ENCODE measurements at regions not wholly inside any gene's neighbourhood (a gene's known extent, or its start where the extent isn't known, plus 50 kb on each side); places are given as distances from the start of the nearest gene placed in this dataset.

GRCh38 chr12:63400318-63400717 lies 249.3 kb upstream of the AVPR1A start:
- no peak overlapping the region for H3K27ac ChIP-seq (ENCODE audit: insufficient read depth, low read length)
- H4K8ac ChIP-seq (ENCODE audit: low read depth in 2 of 2, low read length in 2 of 2), result no peak overlapping the region
- DNase-seq (no peak), ATAC-seq (ENCODE audit: low read depth) (no peak)
- ChIA-PET POLR2A (ENCODE audit: unreplicated experiment) (no interaction called here), CTCF (no interaction called here)
- H2BK5ac ChIP-seq (ENCODE audit: low read depth, low read length, poor library complexity, severe bottlenecking), result no peak overlapping the region
- no peak overlapping the region for H4K91ac ChIP-seq (ENCODE audit: insufficient read depth, low read depth, low read length)
- BruUV-seq (replicated peaks), result no TSS peak
- no peaks in the 10 kb centered on the region for H3K27me3 ChIP-seq (ENCODE audit: control insufficient read depth, insufficient read depth, low read length)
- H2BK120ac ChIP-seq (ENCODE audit: low read depth, low read length), result no peak overlapping the region
- H3K36me3 ChIP-seq (ENCODE audit: control insufficient read depth, insufficient read depth, low read length), result no peaks in the 10 kb centered on the region
- H3K79me1 ChIP-seq (ENCODE audit: low read depth in 1 of 2, low read length in 2 of 2), result no peaks in the 10 kb centered on the region
- H3K23ac ChIP-seq (ENCODE audit: low read depth, low read length), result no peak overlapping the region
- no peak overlapping the region for H2BK20ac ChIP-seq (ENCODE audit: low read depth, low read length)
- no peaks in the 10 kb centered on the region for H3K4me1 ChIP-seq (ENCODE audit: control insufficient read depth, insufficient read depth, low read length)
- no peak for TF ChIP-seq MAFK (IDR thresholded peaks at IDR 0.05; ENCODE audit: low read depth, low read length)
- TF ChIP-seq BHLHE40 (IDR thresholded peaks at IDR 0.05; ENCODE audit: low read depth, low read length), result no peak
- TF ChIP-seq CTCF (conservative IDR thresholded peaks at IDR 0.05; ENCODE audit: low read depth, low read length), result no peak
- TF ChIP-seq ELK1 (IDR thresholded peaks at IDR 0.05; ENCODE audit: borderline replicate concordance, low read depth, low read length), result no peak
- TF ChIP-seq MXI1 (IDR thresholded peaks at IDR 0.05; ENCODE audit: borderline replicate concordance, low read depth, low read length), result no peak
- no peak for TF ChIP-seq MAZ (IDR thresholded peaks at IDR 0.05; ENCODE audit: borderline replicate concordance, low read depth, low read length)
- TF ChIP-seq SMC3 (IDR thresholded peaks at IDR 0.05; ENCODE audit: low read depth, low read length), result no peak
- TF ChIP-seq RCOR1 (IDR thresholded peaks at IDR 0.05; ENCODE audit: insufficient replicate concordance, low read length), result no peak
- TF ChIP-seq RFX5 (IDR thresholded peaks at IDR 0.05; ENCODE audit: low read depth, low read length), result no peak
- no peak for TF ChIP-seq CEBPB (IDR thresholded peaks at IDR 0.05; ENCODE audit: low read depth, low read length)
- dilution Hi-C loops (cut with HindIII; ENCODE audit: low sequenced_read_pairs, unreplicated experiment), result no loop called here
- H3K14ac ChIP-seq (replicated peaks; ENCODE audit: low read depth, low read length), result no peak overlapping the region
- H3K4me3 ChIP-seq (ENCODE audit: insufficient read depth, low read depth, low read length), result no peak overlapping the region
- no peaks in the 10 kb centered on the region for H3K9me3 ChIP-seq (ENCODE audit: control insufficient read depth, insufficient read depth, low read length)
- in situ Hi-C loops (cut with MboI; ENCODE audit: low sequenced_read_pairs), result loop anchor here (25.0 kb wide), 1 partner anchor 937 kb away; no protein-coding TSS in a partner anchor
- no peak overlapping the region for H2AFZ ChIP-seq (replicated peaks; ENCODE audit: low read length, poor library complexity)
- H4K20me1 ChIP-seq (ENCODE audit: insufficient read depth, low read length), result no peaks in the 10 kb centered on the region
- H3K9ac ChIP-seq (ENCODE audit: low read depth, low read length), result no peak overlapping the region
- H2AK5ac ChIP-seq (ENCODE audit: low read depth, low read length), result no peak overlapping the region
- 56% methylated on average over 2 of the region's 2 CpGs; no CpG with 5 or more reads in 1 of the 2 experiments for WGBS, 2 experiments (ENCODE audit: extremely low coverage in 2 of 2, insufficient read length in 1 of 2)
- no peak overlapping the region for H2BK15ac ChIP-seq (ENCODE audit: low read depth, low read length)
- no peak overlapping the region for H3K18ac ChIP-seq (ENCODE audit: low read depth, low read length)
- H3K4me2 ChIP-seq (ENCODE audit: low read depth, low read length), result no peak overlapping the region
- H2AK9ac ChIP-seq (replicated peaks; ENCODE audit: low read depth, low read length, poor library complexity), result no peak overlapping the region
- no peak overlapping the region for H3K56ac ChIP-seq (ENCODE audit: extremely low read depth, insufficient read depth, low read length)
- H3K9me1 ChIP-seq (ENCODE audit: insufficient read depth, low read length), result no peaks in the 10 kb centered on the region
- no peak overlapping the region for H4K5ac ChIP-seq (ENCODE audit: low read depth, low read length)
- intact Hi-C loops (cut with micrococcal nuclease), result no loop called here
- H3K4ac ChIP-seq (ENCODE audit: low read depth, low read length), result no peak overlapping the region
